HG02884 (cell line): ENCODE measurements at regions not wholly inside any gene's neighbourhood (a gene's known extent, or its start where the extent isn't known, plus 50 kb on each side); places are given as distances from the start of the nearest gene placed in this dataset.

Source experiments
- ATAC-seq: cut with Tn5 transposase; IDR thresholded peaks from one replicate; pipeline ENCODE4 v1.9.1; 2021; ENCODE audit warnings: mild to moderate bottlenecking, moderate library complexity; ENCODE audit not compliant: unreplicated experiment

DNA sequence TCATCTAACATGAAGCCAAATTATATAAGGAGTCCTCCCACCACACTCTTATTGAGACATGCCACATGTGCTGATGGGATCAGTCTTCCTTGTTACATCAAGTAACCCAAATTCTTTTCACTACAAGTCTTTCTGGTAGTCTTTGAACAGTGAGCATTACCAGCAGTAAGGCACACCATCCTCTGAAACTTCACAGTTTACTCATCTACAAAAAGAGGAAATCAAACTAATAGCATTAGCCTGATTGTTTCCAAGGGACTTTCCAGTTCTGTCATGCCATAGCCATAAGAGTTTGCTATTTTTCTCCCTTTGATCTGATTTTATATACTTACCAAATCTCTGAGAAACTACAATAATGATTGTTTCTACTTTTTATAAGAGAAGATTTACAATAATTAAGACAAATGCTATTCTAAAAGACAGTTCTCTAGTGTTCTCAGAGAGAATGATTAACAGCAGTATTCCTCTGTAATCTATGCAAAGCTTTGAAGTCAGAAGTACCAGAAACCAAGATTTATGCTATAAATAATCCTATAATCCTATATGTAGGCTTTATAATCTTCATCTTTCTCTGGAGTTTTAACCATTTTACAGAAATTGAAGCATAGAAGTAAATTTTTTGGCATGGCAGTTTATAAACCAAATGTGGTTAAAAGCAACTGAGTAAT lies 166.2 kb upstream of the ACO1 start:
- ATAC-seq = peak; percentile 100

- ATAC-seq = no peak
Observed at GRCh38 chr9:32220750-32221149, 163.7 kb upstream of the ACO1 start.

- no peak for ATAC-seq
Observed at GRCh38 chr9:32234451-32234850, 150.0 kb upstream of the ACO1 start.

DNA sequence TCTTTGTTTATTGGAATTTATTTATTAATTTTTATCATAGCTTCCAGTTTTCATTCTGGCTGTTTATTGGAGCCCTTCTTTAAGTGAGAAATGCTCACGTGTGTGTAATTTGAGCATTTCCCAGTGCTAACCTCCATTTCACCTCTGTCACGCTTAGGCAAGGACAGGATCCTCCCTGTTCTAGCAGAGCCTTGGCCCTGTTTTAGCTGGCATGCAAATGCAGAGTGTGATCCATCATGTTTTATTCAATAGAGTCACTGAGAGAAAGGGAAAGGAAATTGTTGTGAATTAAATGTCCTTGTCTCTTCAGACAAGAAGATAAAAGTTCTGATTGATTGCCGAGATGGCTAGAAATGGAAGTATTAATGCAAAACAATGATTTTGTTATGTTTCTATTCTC lies 137.3 kb upstream of the ACO1 start:
- ATAC-seq = no peak

- ATAC-seq = no peak
Observed at GRCh38 chr9:32248189-32248712, 136.2 kb upstream of the ACO1 start.

DNA sequence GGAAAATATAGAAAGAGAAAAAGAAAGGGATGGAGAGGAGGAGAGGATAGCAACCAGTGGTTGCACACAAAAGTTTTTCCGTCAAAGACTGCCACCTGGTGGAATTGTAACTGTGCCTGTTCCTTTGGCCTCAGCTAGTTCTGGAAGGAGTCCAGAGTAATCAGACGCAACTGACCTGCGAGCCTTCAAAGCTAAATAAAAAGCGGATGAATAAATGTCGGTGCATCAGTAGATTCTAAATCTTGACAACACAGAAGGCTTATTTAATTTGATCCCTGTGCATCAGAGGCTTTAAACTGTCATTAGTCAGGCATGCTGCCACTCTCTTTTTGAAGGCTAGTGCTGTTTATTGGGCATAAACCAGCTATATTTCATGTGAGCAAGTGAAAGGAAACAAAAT lies 132.9 kb upstream of the ACO1 start:
- peak; percentile 79 for ATAC-seq

- no peak for ATAC-seq
Observed at GRCh38 chr9:32253731-32254130, 130.7 kb upstream of the ACO1 start.

GRCh38 chr9:32255026-32255425 lies 129.4 kb upstream of the ACO1 start:
- ATAC-seq = no peak

DNA sequence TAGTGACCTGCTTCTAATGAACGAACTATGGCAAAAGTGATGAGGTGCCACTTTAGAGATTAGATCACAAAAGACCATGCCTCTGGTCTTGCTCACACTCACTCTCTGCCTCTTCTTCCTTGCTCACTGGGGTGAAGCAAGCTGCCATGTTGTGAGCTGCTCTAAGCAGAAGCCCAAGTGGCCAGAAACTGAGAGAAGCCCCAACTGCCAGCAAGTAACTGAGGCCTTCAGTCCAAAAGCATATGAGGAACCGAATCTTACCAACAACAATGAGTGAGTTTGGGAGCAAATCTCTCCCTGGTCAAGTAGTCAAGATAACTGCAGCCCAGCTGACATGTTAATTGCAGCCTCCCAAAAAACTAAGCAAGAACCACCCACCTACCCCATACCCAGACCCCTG lies 126.0 kb upstream of the ACO1 start:
- no peak for ATAC-seq

- no peak for ATAC-seq
Observed at GRCh38 chr9:32260151-32260862, 124.1 kb upstream of the ACO1 start.

- ATAC-seq = no peak
Observed at GRCh38 chr9:32264170-32264864, 120.1 kb upstream of the ACO1 start.

DNA sequence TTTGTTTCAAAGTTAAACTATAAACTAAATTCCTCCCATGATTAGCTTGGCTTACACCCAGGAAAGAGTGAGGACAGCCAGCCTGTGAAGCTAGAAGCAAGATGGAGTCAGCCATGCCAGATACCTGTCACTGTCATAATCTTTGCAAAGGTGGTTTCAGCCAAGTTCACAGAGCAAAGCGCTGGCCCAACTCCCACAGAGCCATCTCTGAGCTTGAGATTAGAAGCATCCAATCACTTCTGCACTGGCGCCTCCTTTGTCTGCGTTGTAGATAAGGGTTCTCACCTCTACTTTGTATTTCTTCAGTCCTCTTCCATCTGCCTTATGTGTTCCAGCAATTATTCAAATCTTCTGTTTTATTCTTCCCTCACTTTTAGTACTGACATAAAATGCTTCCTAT lies 119.4 kb upstream of the ACO1 start:
- ATAC-seq = no peak

GRCh38 chr9:32278991-32279390 lies 105.5 kb upstream of the ACO1 start:
- ATAC-seq = no peak

- no peak for ATAC-seq
Observed at GRCh38 chr9:32289756-32290155, 94.7 kb upstream of the ACO1 start.

- no peak for ATAC-seq
Observed at GRCh38 chr9:32291370-32291769, 93.1 kb upstream of the ACO1 start.

GRCh38 chr9:32292611-32293010 lies 91.8 kb upstream of the ACO1 start:
- no peak for ATAC-seq

- ATAC-seq = no peak
Observed at GRCh38 chr9:32293091-32293490, 91.4 kb upstream of the ACO1 start.

- no peak for ATAC-seq
Observed at GRCh38 chr9:32294106-32294505, 90.3 kb upstream of the ACO1 start.

GRCh38 chr9:32300373-32300772 lies 84.1 kb upstream of the ACO1 start:
- no peak for ATAC-seq

DNA sequence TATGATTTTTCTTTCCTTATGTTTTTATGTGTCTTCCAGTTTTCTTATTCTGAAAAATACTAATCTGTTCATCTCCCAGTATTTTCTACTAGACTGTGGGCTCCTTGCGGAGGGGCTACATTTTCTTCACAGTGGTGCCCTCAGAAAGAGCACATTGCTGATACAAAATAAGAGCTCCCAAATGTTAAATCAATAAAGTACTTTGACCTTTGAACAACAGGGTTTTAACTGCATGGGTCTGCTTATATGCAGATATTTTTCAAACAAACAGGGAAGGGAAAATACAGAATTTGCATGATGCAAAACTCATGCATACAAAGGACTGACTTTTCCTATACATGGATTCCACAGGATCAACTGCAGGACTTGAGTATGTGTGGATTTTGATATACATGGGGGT lies 79.9 kb upstream of the ACO1 start:
- ATAC-seq = no peak

GRCh38 chr9:32306006-32306405 lies 78.4 kb upstream of the ACO1 start:
- no peak for ATAC-seq
